GM13977 (cell line): ENCODE measurements at regions not wholly inside any gene's neighbourhood (a gene's known extent, or its start where the extent isn't known, plus 50 kb on each side); places are given as distances from the start of the nearest gene placed in this dataset.

Experiments used
- DNase-seq: peaks from one replicate; pipeline ENCODE4 v3.0.0; 2012; ENCODE audit warnings: low spot score
- in situ Hi-C: fragments of 300-500 bp; cut with MboI; formaldehyde crosslinking; loops from one replicate; pipeline ENCODE4 v1.12.0; 2022; ENCODE audit warnings: low sequenced_read_pairs, low pct_unique_long_range_greater_than_20kb, mixed read lengths, inconsistent platforms; ENCODE audit not compliant: unreplicated experiment
- TF ChIP-seq, protein P1 (sequence below): IDR thresholded peaks from 2 replicates; pipeline ENCODE4 v1.5.1; 2012; ENCODE audit warnings: mild to moderate bottlenecking, control low read depth; ENCODE audit not compliant: insufficient read depth; ENCODE audit errors: extremely low read depth, missing control alignments

GRCh38 chr22:49483946-49484345, 343.7 kb downstream of the BRD1 start:
- TF ChIP-seq, protein P1, sequence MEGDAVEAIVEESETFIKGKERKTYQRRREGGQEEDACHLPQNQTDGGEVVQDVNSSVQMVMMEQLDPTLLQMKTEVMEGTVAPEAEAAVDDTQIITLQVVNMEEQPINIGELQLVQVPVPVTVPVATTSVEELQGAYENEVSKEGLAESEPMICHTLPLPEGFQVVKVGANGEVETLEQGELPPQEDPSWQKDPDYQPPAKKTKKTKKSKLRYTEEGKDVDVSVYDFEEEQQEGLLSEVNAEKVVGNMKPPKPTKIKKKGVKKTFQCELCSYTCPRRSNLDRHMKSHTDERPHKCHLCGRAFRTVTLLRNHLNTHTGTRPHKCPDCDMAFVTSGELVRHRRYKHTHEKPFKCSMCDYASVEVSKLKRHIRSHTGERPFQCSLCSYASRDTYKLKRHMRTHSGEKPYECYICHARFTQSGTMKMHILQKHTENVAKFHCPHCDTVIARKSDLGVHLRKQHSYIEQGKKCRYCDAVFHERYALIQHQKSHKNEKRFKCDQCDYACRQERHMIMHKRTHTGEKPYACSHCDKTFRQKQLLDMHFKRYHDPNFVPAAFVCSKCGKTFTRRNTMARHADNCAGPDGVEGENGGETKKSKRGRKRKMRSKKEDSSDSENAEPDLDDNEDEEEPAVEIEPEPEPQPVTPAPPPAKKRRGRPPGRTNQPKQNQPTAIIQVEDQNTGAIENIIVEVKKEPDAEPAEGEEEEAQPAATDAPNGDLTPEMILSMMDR = no peak
- DNase-seq = no peak
- in situ Hi-C loops = no loop called here

DNA sequence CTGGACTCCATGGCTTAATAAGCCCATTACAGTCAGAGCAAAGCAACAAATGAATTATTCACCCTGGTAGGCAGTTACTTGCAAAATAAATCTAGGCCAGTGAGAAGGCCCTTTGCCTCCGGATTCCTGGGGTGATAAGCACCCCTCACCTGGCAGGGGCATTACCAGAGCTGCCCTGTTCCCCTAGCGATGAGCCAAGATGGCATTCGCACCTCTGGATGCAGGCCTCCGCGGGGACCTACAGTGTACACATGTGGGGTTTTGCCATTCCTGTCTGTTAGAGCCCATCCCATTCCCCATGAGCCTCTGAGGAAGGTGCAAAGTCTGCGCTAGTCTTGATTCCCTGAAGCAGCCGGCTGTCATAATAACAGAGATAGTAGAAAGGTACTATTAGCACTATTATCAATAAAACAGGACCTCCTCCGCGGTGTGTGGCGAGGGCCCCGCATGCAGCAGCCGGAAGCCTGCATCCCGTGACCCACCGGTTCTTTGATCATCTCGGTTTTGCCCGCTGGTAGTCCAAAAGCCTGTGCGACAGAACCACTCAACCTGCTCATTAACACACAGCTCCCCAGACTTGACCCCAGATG, 344.3 kb downstream of the BRD1 start:
- TF ChIP-seq, protein P1 = no peak
- in situ Hi-C loops = no loop called here
- DNase-seq = no peak

- TF ChIP-seq, protein P1 = no peak
- DNase-seq = no peak
- in situ Hi-C loops = no loop called here
Observed at GRCh38 chr22:49482811-49483210, 344.9 kb downstream of the BRD1 start.

DNA sequence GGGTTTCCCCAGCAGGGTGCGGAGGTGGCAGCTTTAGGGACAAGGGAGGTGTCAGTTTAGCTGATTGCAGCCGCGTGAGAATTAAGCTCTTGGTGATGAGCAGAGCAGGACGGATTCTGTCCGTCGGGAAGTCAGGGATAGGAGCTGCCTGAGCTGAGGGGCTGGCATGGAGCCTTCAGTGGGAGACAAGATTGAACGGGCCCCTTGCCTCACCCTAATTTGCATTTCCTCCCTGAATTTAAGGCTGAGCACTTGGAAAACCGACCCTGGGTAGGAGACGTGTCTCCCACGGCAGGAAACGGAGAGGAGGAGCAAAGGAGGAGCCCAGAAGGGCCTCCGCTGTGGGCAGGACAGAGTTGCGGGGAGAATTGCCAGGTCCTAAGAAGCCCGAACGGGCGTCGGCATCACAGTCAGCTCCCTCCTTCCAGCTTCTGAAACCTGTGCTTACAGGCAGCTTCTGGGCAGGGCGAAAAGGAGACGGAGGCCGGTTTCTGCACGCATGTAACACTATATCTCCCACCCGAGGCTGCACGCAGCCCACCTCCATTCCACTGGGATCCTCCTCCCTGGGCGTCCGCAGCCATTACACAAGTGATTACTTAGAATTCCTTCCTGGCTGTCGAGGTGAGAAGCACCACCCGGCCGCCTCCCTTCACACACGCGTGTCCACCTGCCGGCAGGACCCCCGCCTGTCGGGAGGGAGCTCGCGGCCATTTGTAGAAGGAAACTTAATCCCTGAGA, 345.8 kb downstream of the BRD1 start:
- DNase-seq = no peak
- in situ Hi-C loops = no loop called here

GRCh38 chr22:49480896-49481658, 346.6 kb downstream of the BRD1 start:
- DNase-seq = no peak
- in situ Hi-C loops = no loop called here

More for the DNA sequence above, 345.8 kb downstream of the BRD1 start:
- TF ChIP-seq, protein P1 = no peak

GRCh38 chr22:49480331-49480730, 347.3 kb downstream of the BRD1 start:
- TF ChIP-seq, protein P1 = no peak
- in situ Hi-C loops = no loop called here
- DNase-seq = no peak

More at GRCh38 chr22:49480896-49481658, 346.6 kb downstream of the BRD1 start:
- TF ChIP-seq, protein P1 = no peak
